ENCODE measurements at regions not wholly inside any gene's neighbourhood (a gene's known extent, or its start where the extent isn't known, plus 50 kb on each side); places are given as distances from the start of the nearest gene placed in this dataset.
"Not testable (repeated sequence)": the region's sequence is repeated elsewhere in the genome, so short reads cannot be mapped to it uniquely, and the experiment has no call there.

DNA sequence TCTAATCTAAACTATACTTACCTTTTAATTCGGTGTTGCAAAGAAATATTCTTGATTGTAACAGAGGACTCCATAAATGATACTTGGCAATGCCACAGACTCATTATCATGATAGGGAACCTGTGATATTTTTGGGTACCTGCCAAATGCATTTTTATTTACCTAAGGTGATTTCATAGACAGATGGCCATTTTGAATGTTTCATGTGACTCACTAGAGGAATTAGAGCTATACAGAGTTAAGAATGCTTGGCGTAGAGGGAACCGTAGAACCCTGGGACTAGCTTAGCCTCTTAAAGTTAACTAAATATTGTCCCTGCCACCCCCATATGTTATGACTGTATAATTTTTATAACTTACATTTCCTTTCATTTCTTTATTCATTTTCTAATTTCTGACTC lies 136.1 kb downstream of the DISP1 start:
- no peak for DNase-seq

DNA sequence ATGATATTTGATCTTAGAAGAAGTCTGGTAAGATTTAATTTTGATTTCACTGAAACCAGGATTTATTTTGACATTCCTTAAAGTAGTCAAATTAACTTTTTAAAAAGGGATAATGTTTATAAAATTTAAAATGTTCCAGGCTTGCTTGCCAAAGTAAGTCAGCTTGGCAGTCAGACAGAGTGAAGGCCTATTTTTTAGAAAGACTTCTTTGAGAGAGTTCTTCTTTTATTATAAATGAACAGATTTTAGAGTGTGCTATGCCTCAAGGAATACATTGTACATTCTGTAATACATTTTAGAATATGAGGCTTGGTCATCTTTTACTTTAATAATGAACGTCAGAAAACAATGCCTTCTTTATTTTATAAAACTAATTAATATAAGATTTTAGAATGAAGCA lies 138.7 kb downstream of the DISP1 start:
- no peak for DNase-seq

DNA sequence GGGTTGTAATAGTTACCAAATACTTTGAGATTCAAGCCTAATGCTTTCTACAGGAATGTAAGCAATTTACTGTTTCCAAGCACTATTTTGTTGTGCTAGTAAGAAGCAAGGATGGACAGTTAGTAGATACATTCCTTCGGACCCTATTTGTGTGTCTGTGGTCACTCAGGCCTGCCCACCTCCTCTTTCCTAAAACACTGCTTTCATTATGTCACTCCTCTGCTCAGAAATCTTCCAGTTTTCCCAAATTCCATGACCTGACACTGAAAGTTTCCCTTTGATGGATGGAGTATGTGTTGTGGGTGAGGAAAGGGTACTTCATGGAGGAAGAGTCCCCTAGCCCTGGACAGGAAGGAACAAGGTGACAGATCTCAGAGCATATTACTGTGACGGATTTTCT lies 141.1 kb downstream of the DISP1 start:
- DNase-seq = no peak

DNA sequence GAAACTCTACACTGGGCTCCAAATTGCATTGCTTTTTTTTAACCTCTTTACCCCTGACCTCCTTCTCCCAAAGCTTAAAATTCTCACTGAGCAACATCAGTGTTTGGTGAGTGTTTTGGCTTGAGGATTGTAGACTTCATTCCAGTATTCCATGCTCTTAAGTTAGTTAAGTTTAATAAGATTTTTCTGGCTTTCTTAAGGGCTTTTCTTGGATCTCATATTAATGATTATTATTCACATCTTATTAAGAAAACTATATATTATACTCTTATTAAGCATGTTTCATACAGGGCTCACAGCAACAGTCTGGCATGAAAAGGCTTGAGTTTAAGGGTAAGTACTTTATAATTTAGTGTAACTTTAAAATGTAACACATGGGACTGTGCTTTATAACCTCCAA lies 141.8 kb downstream of the DISP1 start:
- no peak for DNase-seq

GRCh38 chr1:222967466-222968240 lies 152.8 kb downstream of the DISP1 start:
- DNase-seq = no peak

- no peak for DNase-seq
Observed at GRCh38 chr1:222970040-222970439, 155.2 kb downstream of the DISP1 start.

DNA sequence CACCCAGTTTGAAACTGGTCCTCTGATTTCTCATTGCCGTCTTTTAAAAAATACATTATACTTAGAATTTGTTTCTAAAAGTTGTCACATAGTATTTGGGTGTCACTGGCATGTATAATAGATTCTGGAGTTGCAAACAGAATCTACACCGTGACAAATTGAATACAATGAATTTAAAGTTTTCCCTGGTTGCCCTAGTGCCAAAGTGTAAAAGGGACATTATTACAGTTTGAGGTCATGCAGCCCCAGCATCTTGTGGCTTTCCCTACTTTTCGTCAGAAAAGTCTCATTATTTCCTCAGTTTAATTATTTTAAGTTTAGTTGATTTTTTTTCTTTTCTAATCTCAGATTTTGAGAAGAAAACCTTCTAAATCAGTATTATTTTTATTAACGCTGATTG lies 155.9 kb downstream of the DISP1 start:
- no peak for DNase-seq

GRCh38 chr1:222971146-222971545 lies 156.3 kb downstream of the DISP1 start:
- no peak for DNase-seq

- DNase-seq = peak; percentile 8
Observed at GRCh38 chr1:222973561-222973960, 158.7 kb downstream of the DISP1 start.

- peak; percentile 84 for DNase-seq
Observed at GRCh38 chr1:222974496-222974895, 159.7 kb downstream of the DISP1 start.

GRCh38 chr1:222975472-222976122 lies 160.8 kb downstream of the DISP1 start:
- no peak for DNase-seq

GRCh38 chr1:222976453-222976852 lies 161.6 kb downstream of the DISP1 start:
- DNase-seq = no peak

DNA sequence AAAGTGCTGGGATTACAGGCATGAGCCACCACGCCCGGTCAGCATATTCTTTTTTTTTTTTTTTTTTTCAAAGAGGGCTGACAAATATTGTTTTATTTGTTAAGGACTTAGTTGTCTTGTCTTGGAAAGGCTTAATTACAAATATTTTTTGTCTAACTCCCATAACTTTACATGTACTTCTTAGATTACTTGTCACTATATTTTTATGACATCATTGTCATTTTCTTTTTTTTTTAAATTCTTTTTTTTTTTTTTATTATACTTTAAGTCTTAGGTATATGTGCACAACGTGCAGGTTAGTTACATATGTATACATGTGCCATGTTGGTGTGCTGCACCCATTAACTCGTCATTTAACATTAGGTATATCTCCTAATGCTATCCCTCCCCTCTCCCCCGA lies 162.5 kb downstream of the DISP1 start:
- not testable (repeated sequence) for DNase-seq

- no peak for DNase-seq
Observed at GRCh38 chr1:222979561-222979960, 163.5 kb downstream of the TLR5 start.

GRCh38 chr1:222987674-222988076 lies 155.4 kb downstream of the TLR5 start:
- DNase-seq = no peak

GRCh38 chr1:222989443-222989842 lies 153.6 kb downstream of the TLR5 start:
- no peak for DNase-seq

GRCh38 chr1:222991177-222991576 lies 151.9 kb downstream of the TLR5 start:
- DNase-seq = no peak

DNA sequence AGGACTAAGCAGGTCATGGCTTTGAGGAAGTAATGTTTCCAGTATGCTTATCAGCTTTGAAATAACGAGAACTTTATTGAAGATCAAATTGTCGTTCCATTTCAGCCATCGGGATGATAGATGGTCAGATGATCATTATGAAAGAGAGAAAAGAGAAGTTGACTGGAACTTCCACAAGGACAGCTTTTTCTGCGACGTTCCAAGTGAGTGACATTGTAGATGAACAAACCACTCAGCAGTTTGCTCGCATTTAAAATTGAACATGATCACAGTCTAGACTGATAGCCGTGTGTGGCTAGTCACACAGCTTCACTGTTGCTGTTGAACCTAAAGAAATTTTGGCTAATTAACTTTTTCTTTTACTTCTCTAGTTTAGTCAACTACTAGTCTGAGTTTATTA lies 151.1 kb downstream of the TLR5 start:
- no peak for DNase-seq

DNA sequence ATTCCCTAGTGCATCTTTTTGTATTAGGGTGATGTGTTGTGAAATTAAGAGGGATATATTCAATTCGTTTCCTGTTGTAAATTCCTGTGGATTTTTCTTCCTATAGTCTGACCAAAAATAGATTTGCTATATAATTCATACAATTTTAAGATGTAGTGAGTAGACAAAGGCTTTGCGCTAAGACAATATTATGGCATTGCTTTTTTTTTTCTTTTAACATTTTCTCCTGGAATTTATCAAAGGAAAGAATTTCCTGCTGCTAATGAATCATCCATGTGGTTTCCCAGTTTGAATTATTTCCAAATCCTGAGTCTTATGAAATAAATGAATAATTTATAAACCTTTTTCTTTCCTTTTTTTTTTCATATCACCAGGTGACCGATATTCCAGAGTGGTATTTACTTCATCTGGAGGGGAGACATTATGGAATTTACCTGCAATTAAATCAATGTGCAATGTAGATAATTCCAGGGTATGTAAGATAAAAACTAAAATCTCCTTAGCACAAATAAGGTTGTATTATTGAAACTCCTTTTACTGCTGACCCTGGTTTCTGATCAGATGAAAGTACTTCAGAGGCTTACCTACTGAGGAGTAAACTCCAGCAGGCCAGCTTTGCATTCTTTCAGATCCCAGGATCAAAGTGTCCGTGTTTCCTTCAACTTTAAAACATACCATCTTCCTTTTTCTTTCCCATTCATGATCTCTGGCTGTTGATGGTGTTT lies 148.4 kb downstream of the TLR5 start:
- DNase-seq = peak; percentile 82

GRCh38 chr1:222995236-222995580 lies 147.8 kb downstream of the TLR5 start:
- no peak for DNase-seq

DNA sequence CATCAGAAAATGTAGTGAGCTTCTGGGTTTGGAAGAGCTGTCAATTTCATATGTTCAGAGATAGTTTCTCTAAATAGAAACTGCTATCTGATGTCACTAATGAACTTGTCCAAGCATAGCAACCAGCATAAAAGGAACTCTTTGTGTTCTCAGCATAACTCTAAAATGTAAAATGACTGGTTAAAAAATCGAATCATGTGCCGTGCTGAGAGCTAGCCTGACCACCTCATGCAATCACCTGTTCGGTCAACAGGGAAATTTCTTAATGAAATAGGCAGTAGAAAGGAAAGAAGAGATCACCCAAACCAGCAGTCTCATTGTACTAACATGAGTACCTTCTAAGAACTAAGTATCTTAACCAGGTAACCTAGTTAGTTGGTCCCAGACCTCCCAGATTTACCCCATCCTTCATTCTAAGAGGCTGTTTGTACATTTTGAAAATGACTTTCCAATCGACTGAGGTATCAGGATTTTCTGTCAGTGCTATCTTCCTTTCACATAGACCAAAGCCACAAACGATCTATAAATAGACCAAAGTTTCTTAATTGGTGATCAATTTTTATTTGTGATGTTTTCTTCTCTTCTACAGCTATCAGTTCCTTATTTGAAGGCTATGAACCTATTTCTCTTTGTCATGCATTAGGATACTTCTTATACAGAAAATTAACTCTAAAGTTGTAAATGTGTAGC lies 147.3 kb downstream of the TLR5 start:
- no peak for DNase-seq

- DNase-seq = no peak
Observed at GRCh38 chr1:222996310-222996975, 146.6 kb downstream of the TLR5 start.

DNA sequence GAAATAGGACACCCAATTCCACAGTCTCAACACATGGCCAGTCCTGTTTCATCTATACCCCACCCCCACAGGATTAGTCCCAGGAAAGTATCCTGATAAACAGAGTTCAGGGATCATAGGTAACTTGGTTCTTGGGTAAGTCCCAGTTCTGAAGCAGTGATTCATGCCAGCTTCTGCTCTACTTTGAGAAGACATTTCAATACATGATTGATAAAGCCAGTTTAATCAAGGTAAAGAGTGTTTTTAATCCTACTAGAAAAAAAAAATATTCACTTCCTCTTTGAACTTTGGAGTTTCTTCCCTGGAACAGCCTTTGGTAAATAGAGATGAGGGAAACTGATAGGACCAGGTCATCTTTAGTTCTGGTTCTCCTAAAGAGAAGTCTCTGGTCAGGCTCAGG lies 142.4 kb downstream of the TLR5 start:
- DNase-seq = no peak
